GM19043 (cell line): ENCODE measurements at regions not wholly inside any gene's neighbourhood (a gene's known extent, or its start where the extent isn't known, plus 50 kb on each side); places are given as distances from the start of the nearest gene placed in this dataset.

Experiments
- ATAC-seq: cut with Tn5 transposase; IDR thresholded peaks from one replicate; pipeline ENCODE4 v1.9.1; 2021; ENCODE audit warnings: low read depth; ENCODE audit not compliant: unreplicated experiment

DNA sequence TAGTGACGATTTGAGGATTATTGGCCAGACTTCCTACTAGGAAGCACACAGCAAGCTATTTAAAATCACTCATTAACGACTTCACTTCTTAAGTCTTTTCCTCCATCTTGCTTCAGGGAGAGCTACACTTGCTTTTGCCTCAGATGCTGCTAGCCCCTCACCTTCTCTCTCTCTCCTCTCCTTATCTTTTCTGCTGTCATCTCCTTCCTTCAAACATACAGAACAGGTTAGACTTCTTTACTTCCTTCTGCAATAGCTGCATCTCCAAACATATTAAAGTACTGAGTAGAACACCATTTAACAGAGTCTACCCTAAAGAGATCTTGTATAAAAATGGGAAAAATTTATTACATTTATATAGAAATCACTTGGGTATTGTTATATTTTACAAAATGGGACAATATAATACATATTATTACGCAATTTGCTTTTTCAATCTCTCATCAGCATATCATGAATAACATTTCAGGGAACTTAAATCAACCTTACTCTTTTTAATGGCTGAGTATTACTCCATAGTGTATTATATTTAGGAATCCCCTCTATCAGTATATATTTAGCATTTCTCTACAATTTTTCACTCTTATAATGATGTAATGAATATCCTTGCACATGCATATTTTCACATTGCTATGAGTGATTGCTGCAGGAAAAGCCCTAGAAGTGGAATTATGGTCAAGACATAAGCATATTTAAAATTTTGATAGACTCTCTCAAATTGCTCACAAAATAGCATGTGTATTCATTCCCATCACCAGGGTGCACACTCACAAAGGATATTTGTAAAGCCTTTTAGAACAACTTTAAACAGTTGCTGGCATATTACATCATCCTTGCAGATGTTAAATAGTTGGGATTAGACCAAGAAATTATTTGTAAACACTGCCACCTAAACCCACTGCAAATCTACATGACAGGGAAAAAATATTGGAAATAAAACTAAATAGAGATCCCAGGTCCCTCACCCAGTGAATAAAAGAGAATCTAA is 164.5 kb upstream of the NFIB start:
- ATAC-seq, result no peak

DNA sequence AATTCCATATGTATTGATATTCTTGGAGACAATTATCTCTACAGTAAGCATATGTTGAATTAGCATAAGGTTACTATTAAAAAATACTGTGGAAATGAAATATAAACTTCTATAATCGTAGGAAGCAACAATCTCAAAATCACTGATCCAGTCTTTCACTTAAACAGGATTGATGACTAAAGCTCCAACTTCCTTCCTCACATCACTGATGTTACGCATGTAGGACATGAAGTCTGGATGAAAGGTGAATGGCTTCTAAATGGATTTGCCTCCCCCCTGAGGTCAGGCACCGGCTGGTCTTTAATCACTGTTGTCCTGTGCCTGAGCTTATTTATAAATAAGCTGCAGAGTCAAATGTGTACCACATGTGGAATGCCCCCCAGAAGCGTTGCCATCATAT is 157.1 kb upstream of the NFIB start:
- ATAC-seq, result no peak

GRCh38 chr9:14467675-14468374 is 153.9 kb upstream of the NFIB start:
- ATAC-seq, result no peak

DNA sequence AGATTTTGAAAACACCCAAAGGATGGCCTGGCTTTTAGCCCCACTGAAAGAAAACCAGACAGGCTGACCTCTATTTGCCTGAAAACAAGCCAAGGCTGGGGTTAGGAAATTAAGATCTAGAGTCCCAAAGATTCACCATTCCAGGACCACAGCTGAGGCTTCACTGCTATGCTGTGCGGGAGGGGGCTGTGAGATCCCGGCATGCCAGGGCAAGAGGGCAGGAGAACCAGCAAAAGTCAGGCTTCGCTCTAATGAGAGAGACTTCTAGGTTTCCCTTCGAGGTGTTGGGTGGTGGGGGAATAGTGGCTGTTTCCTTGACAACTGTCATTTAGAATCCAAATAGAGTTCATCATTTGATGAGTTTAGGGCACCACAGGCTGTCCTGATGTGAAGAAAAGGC is 152.9 kb upstream of the NFIB start:
- ATAC-seq, result no peak

DNA sequence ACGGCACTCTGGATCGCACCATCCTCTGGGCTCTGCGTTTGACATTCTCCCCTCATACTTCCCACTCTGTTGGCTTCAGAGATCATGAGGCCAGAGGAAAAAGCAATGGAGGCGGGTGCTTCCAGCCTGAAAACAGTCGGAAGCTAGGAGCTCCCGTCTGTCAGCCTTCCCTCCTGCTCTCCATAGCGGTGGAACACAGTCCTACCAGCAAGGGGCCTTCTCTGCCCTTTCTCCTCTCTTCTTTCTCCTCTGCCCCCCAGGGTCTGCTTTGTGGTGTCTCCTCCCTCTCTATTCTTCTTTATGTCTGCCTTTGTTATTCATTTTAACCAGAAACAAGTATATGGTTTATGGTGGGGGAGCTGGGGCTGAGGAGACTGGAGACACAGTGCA is 152.5 kb upstream of the NFIB start:
- no peak for ATAC-seq

- ATAC-seq, result no peak
Measured at GRCh38 chr9:14462950-14463349, 149.0 kb upstream of the NFIB start.

DNA sequence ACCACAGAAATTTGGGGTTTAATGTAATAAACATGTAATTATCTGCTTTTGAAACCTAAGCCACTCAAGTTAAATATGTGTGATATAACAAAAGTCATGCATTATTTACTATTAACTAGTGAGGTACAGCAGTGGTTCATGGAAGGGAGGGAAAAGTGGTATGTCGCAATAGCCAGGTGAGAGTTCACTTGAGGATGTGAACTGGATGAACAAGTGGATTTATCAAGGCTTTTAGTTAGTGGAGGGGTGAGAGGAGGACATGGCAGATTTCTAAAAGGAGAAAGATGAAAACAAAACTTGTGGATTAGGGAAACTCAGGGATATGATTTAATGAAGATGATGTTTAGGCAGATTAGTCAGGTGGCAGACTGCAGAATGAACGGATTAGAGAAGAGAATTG is 141.3 kb upstream of the NFIB start:
- ATAC-seq, result no peak

DNA sequence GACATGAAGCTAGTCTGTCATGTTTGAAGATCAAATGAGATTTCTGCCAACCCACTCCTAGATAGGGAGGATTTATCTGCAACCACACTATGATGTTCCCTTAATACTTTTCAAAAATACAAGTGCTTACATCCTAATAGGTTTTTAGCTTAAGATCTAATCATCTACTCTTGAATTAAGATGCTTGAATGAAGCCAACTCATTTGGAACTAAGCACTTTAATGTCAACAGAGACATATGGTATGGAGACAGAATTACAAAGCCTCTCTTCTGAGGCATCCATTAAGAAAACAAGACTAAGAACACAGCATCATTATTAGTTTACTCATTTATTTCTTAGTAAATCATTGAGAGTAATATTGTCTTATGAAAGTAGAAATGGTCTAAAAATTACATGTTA is 139.3 kb upstream of the NFIB start:
- no peak for ATAC-seq

- no peak for ATAC-seq
Measured at GRCh38 chr9:14452539-14452938, 138.6 kb upstream of the NFIB start.

DNA sequence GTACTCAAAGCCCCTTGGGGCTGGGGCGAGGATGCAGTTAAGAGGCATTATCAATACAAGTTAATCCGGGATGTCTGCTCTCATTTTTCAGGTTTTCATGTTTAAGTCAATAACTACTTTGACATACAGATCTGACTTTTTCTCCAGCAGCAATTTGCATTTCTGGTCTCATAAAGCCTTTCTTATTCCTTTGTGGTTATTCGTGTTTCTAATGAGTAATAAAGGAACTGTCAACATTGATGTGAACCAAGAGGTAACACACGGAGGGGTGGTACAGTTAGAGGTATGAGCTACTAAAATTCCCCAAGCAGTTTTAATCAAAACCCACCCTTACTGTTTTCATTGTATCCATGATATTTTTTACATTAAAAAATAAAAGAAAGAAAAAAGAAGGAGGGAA is 138.0 kb upstream of the NFIB start:
- ATAC-seq, result peak; percentile 94

- no peak for ATAC-seq
Measured at GRCh38 chr9:14447103-14447502, 133.2 kb upstream of the NFIB start.

DNA sequence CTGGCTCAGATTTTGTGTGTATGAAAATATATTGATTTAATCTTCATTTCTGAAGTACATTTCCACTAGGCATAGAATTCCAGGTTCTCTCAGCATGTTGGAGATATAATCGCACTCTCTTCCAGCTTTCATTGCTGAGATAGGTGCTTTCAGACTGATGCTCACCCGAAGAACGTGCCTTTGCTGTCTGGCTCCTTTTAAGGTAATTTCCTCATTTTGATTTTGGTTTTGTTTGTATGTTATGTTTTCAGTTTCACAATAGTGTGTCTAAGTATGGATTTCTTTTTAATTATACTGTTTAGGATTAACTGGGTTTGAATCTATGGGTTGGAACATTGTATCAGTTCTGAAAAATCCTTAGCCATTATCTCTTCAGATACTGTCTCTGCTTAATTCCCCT is 132.0 kb upstream of the NFIB start:
- no peak for ATAC-seq

GRCh38 chr9:14442956-14443355 is 129.0 kb upstream of the NFIB start:
- ATAC-seq, result no peak

GRCh38 chr9:14441976-14442651 is 128.2 kb upstream of the NFIB start:
- ATAC-seq, result no peak

GRCh38 chr9:14441115-14441514 is 127.2 kb upstream of the NFIB start:
- no peak for ATAC-seq

DNA sequence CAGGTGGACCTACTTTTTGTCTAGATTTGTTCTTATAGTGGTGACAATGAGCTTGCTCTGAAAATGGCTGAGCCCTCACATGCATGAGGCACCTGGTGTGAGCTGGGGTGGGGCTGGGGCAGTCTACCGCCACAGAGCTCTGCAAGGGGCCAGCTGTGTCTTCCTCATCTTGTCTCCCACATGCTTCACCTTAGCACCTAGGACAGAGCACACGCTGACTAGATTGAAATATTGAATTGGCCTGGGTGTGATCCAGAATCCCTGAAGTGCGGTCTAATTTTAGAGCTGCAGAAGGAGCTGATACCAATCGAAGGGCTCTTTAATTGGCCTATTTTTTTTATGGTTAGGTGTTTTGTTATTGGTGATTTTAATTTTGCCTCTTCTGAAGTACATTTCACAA is 126.1 kb upstream of the NFIB start:
- no peak for ATAC-seq

DNA sequence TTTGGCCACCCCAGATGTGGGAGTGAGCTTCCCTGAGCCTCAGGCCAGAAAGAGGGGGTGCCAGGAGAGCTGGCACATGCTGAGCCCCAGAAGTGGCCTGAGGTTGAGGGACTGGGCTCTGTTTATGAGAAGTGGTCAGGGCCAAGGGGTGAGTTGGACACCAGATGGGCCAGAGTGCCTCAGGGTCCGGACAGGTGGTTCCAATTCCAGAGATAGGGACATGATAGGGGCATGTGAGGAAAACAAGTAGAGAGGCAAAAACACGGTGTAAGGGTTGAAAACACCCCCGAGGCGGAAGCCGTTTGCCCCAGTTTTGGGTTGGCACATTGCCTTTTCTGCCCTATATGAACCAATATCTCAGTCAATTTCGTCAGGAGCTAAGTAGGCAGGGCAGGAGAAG is 125.6 kb upstream of the NFIB start:
- no peak for ATAC-seq

DNA sequence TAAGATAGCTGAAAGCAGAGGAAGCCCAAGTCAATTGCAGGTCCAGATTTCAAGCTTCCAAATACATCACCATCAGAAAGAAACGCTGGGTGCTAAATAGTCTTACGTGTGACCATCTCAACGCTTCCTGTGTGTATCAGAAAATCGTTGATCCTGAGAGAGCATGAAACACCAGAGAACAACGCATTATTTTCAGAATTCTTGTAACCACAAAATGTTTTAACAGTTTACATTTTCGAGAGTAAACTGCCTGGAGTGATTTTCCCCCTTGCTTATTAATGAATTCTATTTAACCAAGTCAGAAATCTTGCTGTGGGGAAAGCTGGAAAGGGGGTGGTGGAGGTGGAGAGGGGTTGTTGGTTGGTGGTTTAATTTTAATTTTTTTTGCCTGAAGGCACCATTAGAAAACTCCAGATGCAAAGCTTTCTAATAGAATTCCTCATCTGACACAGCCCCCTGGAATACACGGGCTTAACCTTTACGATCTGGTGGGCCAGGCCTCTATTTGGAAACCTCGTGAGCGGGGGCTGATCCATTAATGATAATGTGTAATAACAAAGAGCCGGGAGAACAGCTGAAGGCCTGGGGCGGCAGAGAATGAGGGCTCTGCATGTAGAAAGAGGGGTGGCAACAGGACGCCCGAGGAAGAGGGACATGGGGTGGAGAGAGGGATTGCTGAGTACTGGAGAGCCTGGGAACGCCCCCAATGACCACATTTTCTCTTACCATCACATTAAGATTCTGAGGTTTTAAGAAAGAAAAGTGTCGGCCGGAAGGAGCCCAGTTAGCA is 124.5 kb upstream of the NFIB start:
- no peak for ATAC-seq

GRCh38 chr9:14437354-14438231 is 123.7 kb upstream of the NFIB start:
- no peak for ATAC-seq

GRCh38 chr9:14435871-14436270 is 121.9 kb upstream of the NFIB start:
- no peak for ATAC-seq
